ENCODE measurements at regions not wholly inside any gene's neighbourhood (a gene's known extent, or its start where the extent isn't known, plus 50 kb on each side); places are given as distances from the start of the nearest gene placed in this dataset.

DNA sequence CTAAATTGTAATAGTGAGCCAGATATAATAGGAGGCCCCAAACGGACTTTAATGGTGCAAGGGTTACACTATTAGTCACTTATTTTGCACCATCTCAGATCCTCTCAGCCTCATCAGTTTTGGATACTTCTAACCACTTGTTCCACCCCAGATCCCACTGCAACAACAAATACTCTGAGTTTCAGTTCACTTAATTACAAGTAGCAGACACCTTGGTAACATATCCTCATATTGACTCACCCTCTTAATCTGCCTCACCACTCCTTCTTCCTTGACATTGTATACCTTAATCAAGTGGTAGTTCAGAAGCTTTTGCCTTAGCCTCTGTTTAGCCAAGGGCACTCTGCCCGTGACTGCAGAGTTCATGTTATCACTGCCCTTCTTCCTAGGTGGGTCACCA is 256.1 kb upstream of the UBASH3B start (continued):
- TF ChIP-seq TP53 (CRISPR knock-in tag; IDR thresholded peaks at IDR 0.05) = no peak
- no peak for TF ChIP-seq RELA (CRISPR knock-in tag; IDR thresholded peaks at IDR 0.05; ENCODE audit: borderline replicate concordance)
- no peak for TF ChIP-seq ESRRA (CRISPR knock-in tag; IDR thresholded peaks at IDR 0.05; ENCODE audit: borderline replicate concordance)
- no peak for TF ChIP-seq NR3C1 (CRISPR knock-in tag; conservative IDR thresholded peaks at IDR 0.05; ENCODE audit: low read depth)
- TF ChIP-seq GABPB1 (CRISPR knock-in tag; IDR thresholded peaks at IDR 0.05) = no peak
- TF ChIP-seq, protein P1, sequence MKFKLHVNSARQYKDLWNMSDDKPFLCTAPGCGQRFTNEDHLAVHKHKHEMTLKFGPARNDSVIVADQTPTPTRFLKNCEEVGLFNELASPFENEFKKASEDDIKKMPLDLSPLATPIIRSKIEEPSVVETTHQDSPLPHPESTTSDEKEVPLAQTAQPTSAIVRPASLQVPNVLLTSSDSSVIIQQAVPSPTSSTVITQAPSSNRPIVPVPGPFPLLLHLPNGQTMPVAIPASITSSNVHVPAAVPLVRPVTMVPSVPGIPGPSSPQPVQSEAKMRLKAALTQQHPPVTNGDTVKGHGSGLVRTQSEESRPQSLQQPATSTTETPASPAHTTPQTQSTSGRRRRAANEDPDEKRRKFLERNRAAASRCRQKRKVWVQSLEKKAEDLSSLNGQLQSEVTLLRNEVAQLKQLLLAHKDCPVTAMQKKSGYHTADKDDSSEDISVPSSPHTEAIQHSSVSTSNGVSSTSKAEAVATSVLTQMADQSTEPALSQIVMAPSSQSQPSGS (CRISPR knock-in tag; IDR thresholded peaks at IDR 0.05; ENCODE audit: borderline replicate concordance, low read depth) = no peak
- no peak for TF ChIP-seq HMGA2 (CRISPR knock-in tag; IDR thresholded peaks at IDR 0.05)
- TF ChIP-seq USF1 (CRISPR knock-in tag; IDR thresholded peaks at IDR 0.05) = no peak
- TF ChIP-seq, protein P2, sequence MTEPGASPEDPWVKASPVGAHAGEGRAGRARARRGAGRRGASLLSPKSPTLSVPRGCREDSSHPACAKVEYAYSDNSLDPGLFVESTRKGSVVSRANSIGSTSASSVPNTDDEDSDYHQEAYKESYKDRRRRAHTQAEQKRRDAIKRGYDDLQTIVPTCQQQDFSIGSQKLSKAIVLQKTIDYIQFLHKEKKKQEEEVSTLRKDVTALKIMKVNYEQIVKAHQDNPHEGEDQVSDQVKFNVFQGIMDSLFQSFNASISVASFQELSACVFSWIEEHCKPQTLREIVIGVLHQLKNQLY (CRISPR knock-in tag; IDR thresholded peaks at IDR 0.05) = no peak
- TF ChIP-seq NR1H2 (CRISPR knock-in tag; IDR thresholded peaks at IDR 0.05) = no peak
- no peak for TF ChIP-seq ZNF263 (CRISPR knock-in tag; IDR thresholded peaks at IDR 0.05; ENCODE audit: low read depth)
- TF ChIP-seq IRF2 (CRISPR knock-in tag; IDR thresholded peaks at IDR 0.05; ENCODE audit: borderline replicate concordance, low read depth) = no peak
- TF ChIP-seq E2F5 (CRISPR knock-in tag; IDR thresholded peaks at IDR 0.05) = no peak

GRCh38 chr11:122398851-122399250 is 256.7 kb upstream of the UBASH3B start:
- no peaks in the 10 kb centered on the region for H3K36me3 Mint-ChIP-seq
- DNase-seq (ENCODE audit: low spot score) (no peak), ATAC-seq (no peak)
- H3K27me3 Mint-ChIP-seq (ENCODE audit: low read depth) = no peaks in the 10 kb centered on the region
- H3K9me3 Mint-ChIP-seq = no peaks in the 10 kb centered on the region
- CTCF ChIA-PET = interaction anchor here (1.0 kb wide), 1 partner anchor 107 kb away, joined by 3 read pairs; no protein-coding TSS in a partner anchor
- POLR2A ChIA-PET = no interaction called here
- H3K27ac Mint-ChIP-seq = no peak overlapping the region
- H3K4me1 Mint-ChIP-seq = no peaks in the 10 kb centered on the region
- TF ChIP-seq TEAD1 (CRISPR knock-in tag; IDR thresholded peaks at IDR 0.05) = no peak
- H3K4me3 Mint-ChIP-seq = no peak overlapping the region

DNA sequence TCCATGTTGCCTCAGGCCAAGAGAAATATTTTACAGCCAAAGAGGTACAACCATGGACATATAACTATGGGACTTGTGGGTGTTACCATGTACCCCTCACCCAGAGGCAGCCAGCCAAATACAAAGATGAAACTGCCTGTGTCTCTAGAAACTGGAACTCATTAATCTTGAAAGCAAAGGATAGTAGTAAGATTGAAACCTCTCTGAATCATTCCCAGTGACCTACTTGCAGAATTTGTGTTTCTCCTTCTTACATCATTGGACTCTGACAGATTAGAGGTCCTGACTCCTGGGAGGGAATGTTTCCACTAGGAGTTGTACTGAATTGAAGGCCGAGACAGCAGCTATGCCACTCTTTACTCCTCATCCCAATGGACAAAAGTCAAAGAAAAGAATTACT is 257.4 kb upstream of the UBASH3B start:
- Mint-ChIP-seq H3K27me3 (ENCODE audit: low read depth) (no peaks in the 10 kb centered on the region), H3K4me3 (no peak overlapping the region), H3K4me1 (no peaks in the 10 kb centered on the region), H3K36me3 (no peaks in the 10 kb centered on the region), H3K27ac (no peak overlapping the region), H3K9me3 (no peaks in the 10 kb centered on the region)
- ATAC-seq (no peak), DNase-seq (ENCODE audit: low spot score) (no peak)
- TF ChIP-seq SOX15 (CRISPR knock-in tag; IDR thresholded peaks at IDR 0.05) (no peak), TP53 (CRISPR knock-in tag; IDR thresholded peaks at IDR 0.05) (no peak), ZNF671 (CRISPR knock-in tag; IDR thresholded peaks at IDR 0.05) (no peak), CREB1 (CRISPR knock-in tag; IDR thresholded peaks at IDR 0.05) (no peak), NFATC4 (CRISPR knock-in tag; IDR thresholded peaks at IDR 0.05) (no peak), RORB (CRISPR knock-in tag; IDR thresholded peaks at IDR 0.05) (no peak), PREB (CRISPR knock-in tag; IDR thresholded peaks at IDR 0.05; ENCODE audit: borderline replicate concordance) (no peak), E2F1 (CRISPR knock-in tag; IDR thresholded peaks at IDR 0.05) (no peak), FOXP1 (CRISPR knock-in tag; IDR thresholded peaks at IDR 0.05; ENCODE audit: borderline replicate concordance) (no peak)
- TF ChIP-seq, protein P1 (CRISPR knock-in tag; IDR thresholded peaks at IDR 0.05; ENCODE audit: borderline replicate concordance, low read depth) = no peak
- ChIA-PET CTCF (interaction anchor here (1.0 kb wide), 1 partner anchor 108 kb away, joined by 3 read pairs; no protein-coding TSS in a partner anchor), POLR2A (no interaction called here)

All from WTC11 (cell line).